CD14-positive monocyte (primary cell): ENCODE measurements at regions not wholly inside any gene's neighbourhood (a gene's known extent, or its start where the extent isn't known, plus 50 kb on each side); places are given as distances from the start of the nearest gene placed in this dataset.

Experiments used
- DNase-seq, 3 donors: peaks; one replicate each; pipeline ENCODE4 v3.0.0-alpha.2; 2011 to 2022
- H2AFZ ChIP-seq: 2 replicates; pipeline ENCODE4 v1.6.0; 2012; ENCODE audit warnings: mild to moderate bottlenecking, low read depth, low read length, inconsistent platforms; ENCODE audit not compliant: insufficient read depth, poor library complexity, severe bottlenecking
- H3K27ac ChIP-seq, 2 donors: 1 replicate in 1 of 2; 2 replicates in 1 of 2; pipeline ENCODE4 v1.5.1; 2012 to 2013; ENCODE audit warnings: low read length in 2 of 2, control low read depth in 1 of 2, inconsistent platforms in 1 of 2, low read depth in 1 of 2, mild to moderate bottlenecking in 1 of 2
- H3K27me3 ChIP-seq, 2 donors: one replicate each; pipeline versions ENCODE4 v1.6.0 to v1.6.1; 2011 to 2013; ENCODE audit warnings: low read length in 2 of 2; ENCODE audit not compliant: control insufficient read depth in 2 of 2, insufficient read depth in 2 of 2
- H3K36me3 ChIP-seq, 2 donors: replicated peaks in 1 of 2; 1 replicate in 1 of 2; 2 replicates in 1 of 2; pipeline versions ENCODE4 v1.5.1 to v1.6.1; 2012 to 2013; ENCODE audit warnings: low read length in 2 of 2, control low read depth in 1 of 2, inconsistent platforms in 1 of 2, mild to moderate bottlenecking in 1 of 2; ENCODE audit not compliant: insufficient read depth in 2 of 2, control insufficient read depth in 1 of 2
- H3K4me1 ChIP-seq, 2 donors: 1 replicate in 1 of 2; 2 replicates in 1 of 2; pipeline versions ENCODE4 v1.5.1 to v1.6.1; 2012 to 2013; ENCODE audit warnings: low read length in 2 of 2, control low read depth in 1 of 2, inconsistent platforms in 1 of 2, mild to moderate bottlenecking in 1 of 2, moderate library complexity in 1 of 2; ENCODE audit not compliant: insufficient read depth in 2 of 2, control insufficient read depth in 1 of 2
- H3K4me2 ChIP-seq: replicated peaks from 2 replicates; pipeline ENCODE3; 2012; ENCODE audit warnings: low read length, moderate library complexity, mild to moderate bottlenecking; ENCODE audit not compliant: poor library complexity, severe bottlenecking; ENCODE audit errors: extremely low read depth
- H3K4me3 ChIP-seq, 3 experiments: fragments of 200-600 bp in 1 of 3; sonication (generic) in 1 of 3; replicated peaks in 1 of 3; 1 replicate in 2 of 3; 2 replicates in 1 of 3; pipeline ENCODE4 v1.5.1; 2011 to 2013; ENCODE audit warnings: low read length in 3 of 3, mild to moderate bottlenecking in 3 of 3, control low read depth in 2 of 3, low read depth in 2 of 3, inconsistent platforms in 1 of 3, moderate library complexity in 1 of 3
- H3K79me2 ChIP-seq: 2 replicates; pipeline ENCODE4 v1.6.0; 2012; ENCODE audit warnings: mild to moderate bottlenecking, control low read depth, inconsistent platforms, low read length, moderate library complexity; ENCODE audit not compliant: insufficient read depth
- H3K9ac ChIP-seq: 2 replicates; pipeline ENCODE4 v1.6.0; 2017; ENCODE audit warnings: low read length, mild to moderate bottlenecking; ENCODE audit not compliant: insufficient read depth, poor library complexity, severe bottlenecking
- H3K9me3 ChIP-seq, 2 donors: replicated peaks in 1 of 2; 1 replicate in 1 of 2; 2 replicates in 1 of 2; pipeline versions ENCODE4 v1.5.1 to v1.6.1; 2012 to 2013; ENCODE audit warnings: low read length in 2 of 2, control low read depth in 1 of 2; ENCODE audit not compliant: control insufficient read depth in 1 of 2, insufficient read depth in 1 of 2
- H4K20me1 ChIP-seq: 2 replicates; pipeline ENCODE4 v1.6.0; 2012; ENCODE audit warnings: mild to moderate bottlenecking, low read length, control low read depth, moderate library complexity; ENCODE audit not compliant: insufficient read depth
- H3K27ac Mint-ChIP-seq, 7 donors: one replicate each; pipeline ENCODE4 v1.8.0; 2020; ENCODE audit warnings: mild to moderate bottlenecking in 7 of 7, mixed read lengths in 7 of 7, moderate library complexity in 6 of 7, inconsistent platforms in 2 of 7
- H3K27me3 Mint-ChIP-seq, 3 donors: one replicate each; pipeline ENCODE4 v1.8.0; 2021 to 2022; ENCODE audit warnings: low read depth in 3 of 3, mild to moderate bottlenecking in 3 of 3, mixed read lengths in 3 of 3, moderate library complexity in 3 of 3, inconsistent platforms in 1 of 3
- H3K36me3 Mint-ChIP-seq, 2 donors: one replicate each; pipeline ENCODE4 v1.8.0; 2020; ENCODE audit warnings: mixed read lengths in 2 of 2, inconsistent platforms in 1 of 2, mild to moderate bottlenecking in 1 of 2
- H3K4me1 Mint-ChIP-seq: one replicate; pipeline ENCODE4 v1.8.0; 2020; ENCODE audit warnings: mild to moderate bottlenecking, mixed read lengths
- H3K4me3 Mint-ChIP-seq, 2 donors: one replicate each; pipeline ENCODE4 v1.8.0; 2020; ENCODE audit warnings: mild to moderate bottlenecking in 2 of 2, mixed read lengths in 2 of 2, moderate library complexity in 1 of 2
- H3K9me3 Mint-ChIP-seq, 7 donors: one replicate each; pipeline ENCODE4 v1.8.0; 2020 to 2022; ENCODE audit warnings: mixed read lengths in 7 of 7, mild to moderate bottlenecking in 6 of 7, moderate library complexity in 6 of 7, inconsistent platforms in 2 of 7
- WGBS: methylation state at CpG from one replicate; pipeline ENCODE4 v1.1.5; 2013; ENCODE audit warnings: missing lambda C conversion rate; ENCODE audit not compliant: insufficient coverage; 5-methylcytosine and 5-hydroxymethylcytosine counted together
- intact Hi-C, 2 donors: fragments of 100-400 bp; cut with micrococcal nuclease; formaldehyde crosslinking; loops; one replicate each; pipeline versions ENCODE4 v1.15.0 to v1.15.1; 2023
- TF ChIP-seq, protein P1 (sequence below): fragments of 200-600 bp; IDR thresholded peaks from one replicate; pipeline ENCODE4 v1.8.0; 2022; ENCODE audit warnings: antibody characterized with exemption, mild to moderate bottlenecking

GRCh38 chr11:107266455-107266854 is 191.2 kb downstream of the CWF19L2 start:
- Histone ChIP-seq H3K4me2 (no peak overlapping the region), H3K79me2 (no peaks in the 10 kb centered on the region), H2AFZ (no peak overlapping the region), H3K9me3 (no peaks in the 10 kb centered on the region), H4K20me1 (no peaks in the 10 kb centered on the region), H3K4me1 (no peaks in the 10 kb centered on the region), H3K36me3 (no peaks in the 10 kb centered on the region), H3K27ac (no peak overlapping the region), H3K27me3 (no peaks in the 10 kb centered on the region), H3K9ac (no peak overlapping the region), H3K4me3 (no peak overlapping the region)
- TF ChIP-seq, protein P1, sequence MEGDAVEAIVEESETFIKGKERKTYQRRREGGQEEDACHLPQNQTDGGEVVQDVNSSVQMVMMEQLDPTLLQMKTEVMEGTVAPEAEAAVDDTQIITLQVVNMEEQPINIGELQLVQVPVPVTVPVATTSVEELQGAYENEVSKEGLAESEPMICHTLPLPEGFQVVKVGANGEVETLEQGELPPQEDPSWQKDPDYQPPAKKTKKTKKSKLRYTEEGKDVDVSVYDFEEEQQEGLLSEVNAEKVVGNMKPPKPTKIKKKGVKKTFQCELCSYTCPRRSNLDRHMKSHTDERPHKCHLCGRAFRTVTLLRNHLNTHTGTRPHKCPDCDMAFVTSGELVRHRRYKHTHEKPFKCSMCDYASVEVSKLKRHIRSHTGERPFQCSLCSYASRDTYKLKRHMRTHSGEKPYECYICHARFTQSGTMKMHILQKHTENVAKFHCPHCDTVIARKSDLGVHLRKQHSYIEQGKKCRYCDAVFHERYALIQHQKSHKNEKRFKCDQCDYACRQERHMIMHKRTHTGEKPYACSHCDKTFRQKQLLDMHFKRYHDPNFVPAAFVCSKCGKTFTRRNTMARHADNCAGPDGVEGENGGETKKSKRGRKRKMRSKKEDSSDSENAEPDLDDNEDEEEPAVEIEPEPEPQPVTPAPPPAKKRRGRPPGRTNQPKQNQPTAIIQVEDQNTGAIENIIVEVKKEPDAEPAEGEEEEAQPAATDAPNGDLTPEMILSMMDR: no peak
- H3K4me1 Mint-ChIP-seq: no peaks in the 10 kb centered on the region
- intact Hi-C loops: no loop called here
- H3K27ac Mint-ChIP-seq: no peak overlapping the region
- H3K36me3 Mint-ChIP-seq: no peaks in the 10 kb centered on the region
- H3K27me3 Mint-ChIP-seq: peaks cover 0 to 3% (median 0%) of the 10 kb centered on the region in 3 donors
- peaks cover 0 to 5% (median 3%) of the 10 kb centered on the region in 7 donors for H3K9me3 Mint-ChIP-seq
- no peak for DNase-seq
- 81% methylated on average over 2 of the region's 3 CpGs for WGBS
- no peak overlapping the region for H3K4me3 Mint-ChIP-seq

DNA sequence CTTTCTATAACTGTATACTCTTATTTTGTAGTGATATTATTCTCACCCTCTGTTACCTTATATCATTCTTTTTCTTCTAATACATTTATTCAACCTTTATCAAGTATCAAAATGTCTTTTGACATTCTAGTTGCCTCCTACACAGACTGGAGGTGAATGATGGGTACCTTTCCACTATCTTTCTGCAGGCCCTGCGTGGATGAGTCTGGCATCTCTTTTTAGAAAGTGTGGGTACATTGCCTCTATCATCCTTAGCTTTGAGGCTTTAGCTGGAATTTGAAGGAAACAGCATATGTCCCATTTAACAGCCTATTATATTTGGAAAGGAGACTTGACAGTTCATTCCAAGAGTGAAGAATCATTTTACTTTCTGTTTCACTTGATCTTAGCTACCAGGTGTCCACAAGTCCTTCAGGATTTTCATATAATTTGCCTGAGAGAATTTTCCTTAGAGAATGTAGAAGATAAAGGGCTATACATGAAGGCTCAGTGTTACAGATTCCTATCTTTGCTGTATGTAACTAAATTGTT is 192.0 kb downstream of the CWF19L2 start:
- Mint-ChIP-seq H3K27ac (no peak overlapping the region), H3K27me3 (peaks cover 0 to 3% (median 0%) of the 10 kb centered on the region in 3 donors), H3K36me3 (no peaks in the 10 kb centered on the region), H3K4me1 (no peaks in the 10 kb centered on the region), H3K4me3 (no peak overlapping the region), H3K9me3 (peaks cover 0 to 9% (median 3%) of the 10 kb centered on the region in 7 donors)
- H4K20me1 ChIP-seq: no peaks in the 10 kb centered on the region
- no peak overlapping the region for H2AFZ ChIP-seq
- DNase-seq: no peak
- H3K79me2 ChIP-seq: no peaks in the 10 kb centered on the region
- H3K9me3 ChIP-seq: no peaks in the 10 kb centered on the region
- no peaks in the 10 kb centered on the region for H3K36me3 ChIP-seq
- intact Hi-C loops: no loop called here
- H3K4me1 ChIP-seq: no peaks in the 10 kb centered on the region
- H3K4me2 ChIP-seq: no peak overlapping the region
- no peak overlapping the region for H3K4me3 ChIP-seq
- no peak overlapping the region for H3K27ac ChIP-seq
- WGBS: no CpG with 5 or more reads among the region's 1 CpG
- TF ChIP-seq, protein P1: no peak
- H3K9ac ChIP-seq: no peak overlapping the region
- no peaks in the 10 kb centered on the region for H3K27me3 ChIP-seq
